Adrenal gland (tissue), 5 donors: ENCODE measurements at regions not wholly inside any gene's neighbourhood (a gene's known extent, or its start where the extent isn't known, plus 50 kb on each side); places are given as distances from the start of the nearest gene placed in this dataset.

Experiments
- POLR2A ChIP-seq, 2 donors: fragments of 450-650 bp; IDR thresholded peaks; one replicate each; pipeline ENCODE4 v1.6.1; 2017; ENCODE audit warnings: antibody characterized with exemption in 2 of 2, mild to moderate bottlenecking in 2 of 2, moderate library complexity in 1 of 2
- TF ChIP-seq, protein P1 (sequence below), 6 experiments: fragments of 450-650 bp in 4 of 6; fragments of 200-600 bp in 2 of 6; sonication (generic) in 1 of 6; IDR thresholded peaks; 1 replicate in 5 of 6; 2 replicates in 1 of 6; pipeline versions ENCODE4 v1.5.1 to v1.8.0; 2016 to 2021; ENCODE audit warnings: antibody characterized with exemption in 6 of 6, mild to moderate bottlenecking in 2 of 6, moderate library complexity in 1 of 6
- donor health status: DM: no; HTN: no; CAD: no.

DNA sequence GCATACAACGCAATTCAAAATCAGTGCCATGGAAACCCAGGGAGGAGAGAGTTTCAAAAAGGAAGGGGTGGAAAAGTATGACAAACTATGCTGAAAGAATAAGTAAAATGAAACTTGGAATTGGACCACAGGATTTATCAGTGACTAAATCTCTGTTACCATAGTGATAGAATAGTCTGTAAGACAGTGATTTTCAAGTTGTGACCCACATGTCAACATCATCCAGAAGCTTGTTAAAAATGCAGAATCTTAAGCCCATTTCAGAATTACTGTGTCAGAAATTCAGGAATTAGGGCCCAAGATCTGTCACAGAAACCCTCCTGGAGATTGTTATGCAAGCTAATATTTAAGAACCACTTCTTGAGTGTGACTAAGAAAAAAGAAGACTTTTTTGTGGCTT is 417.7 kb upstream of the JAG1 start:
- TF ChIP-seq, protein P1, sequence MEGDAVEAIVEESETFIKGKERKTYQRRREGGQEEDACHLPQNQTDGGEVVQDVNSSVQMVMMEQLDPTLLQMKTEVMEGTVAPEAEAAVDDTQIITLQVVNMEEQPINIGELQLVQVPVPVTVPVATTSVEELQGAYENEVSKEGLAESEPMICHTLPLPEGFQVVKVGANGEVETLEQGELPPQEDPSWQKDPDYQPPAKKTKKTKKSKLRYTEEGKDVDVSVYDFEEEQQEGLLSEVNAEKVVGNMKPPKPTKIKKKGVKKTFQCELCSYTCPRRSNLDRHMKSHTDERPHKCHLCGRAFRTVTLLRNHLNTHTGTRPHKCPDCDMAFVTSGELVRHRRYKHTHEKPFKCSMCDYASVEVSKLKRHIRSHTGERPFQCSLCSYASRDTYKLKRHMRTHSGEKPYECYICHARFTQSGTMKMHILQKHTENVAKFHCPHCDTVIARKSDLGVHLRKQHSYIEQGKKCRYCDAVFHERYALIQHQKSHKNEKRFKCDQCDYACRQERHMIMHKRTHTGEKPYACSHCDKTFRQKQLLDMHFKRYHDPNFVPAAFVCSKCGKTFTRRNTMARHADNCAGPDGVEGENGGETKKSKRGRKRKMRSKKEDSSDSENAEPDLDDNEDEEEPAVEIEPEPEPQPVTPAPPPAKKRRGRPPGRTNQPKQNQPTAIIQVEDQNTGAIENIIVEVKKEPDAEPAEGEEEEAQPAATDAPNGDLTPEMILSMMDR (IDR thresholded peaks at IDR 0.05) = no peak
- TF ChIP-seq POLR2A (IDR thresholded peaks at IDR 0.05) = no peak
